ENCODE measurements at regions not wholly inside any gene's neighbourhood (a gene's known extent, or its start where the extent isn't known, plus 50 kb on each side); places are given as distances from the start of the nearest gene placed in this dataset.

GRCh38 chr12:4041187-4041885 lies 168.1 kb upstream of the PARP11 start:
- Histone ChIP-seq H3K9me2 (ENCODE audit: insufficient read depth) (0 out of 2 replicates have a peak, but pooled peaks cover 10% of the 10 kb centered on the region), H3K27ac (ENCODE audit: low read depth) (no peak overlapping the region), H3K79me2 (replicated peaks; ENCODE audit: insufficient read depth) (no peaks in the 10 kb centered on the region), H3F3A (replicated peaks; ENCODE audit: low read depth) (no peaks in the 10 kb centered on the region), H3K4me3 (no peak overlapping the region), H3K27me3 (ENCODE audit: insufficient read depth) (no peaks in the 10 kb centered on the region), H4K20me1 (replicated peaks; ENCODE audit: insufficient read depth) (no peaks in the 10 kb centered on the region), H3K36me3 (ENCODE audit: insufficient read depth) (no peaks in the 10 kb centered on the region), H2AFZ (no peak overlapping the region), H3K4me2 (no peak overlapping the region), H3K4me1 (ENCODE audit: insufficient read depth) (peaks cover 13% of the 10 kb centered on the region; the same call in 1 of the 2 replicates)
- H3K27ac Mint-ChIP-seq, result no peak overlapping the region
- peaks cover 6% of the 10 kb centered on the region; the same call in 2 of the 3 replicates for H3K9me3 Mint-ChIP-seq
- peaks cover 1% of the 10 kb centered on the region; the same call in 1 of the 3 replicates for H3K36me3 Mint-ChIP-seq (ENCODE audit: low read depth)
- H3K4me1 Mint-ChIP-seq, result peaks cover 6% of the 10 kb centered on the region
- ATAC-seq (no peak), DNase-seq (ENCODE audit: low spot score) (no peak)
- TF ChIP-seq EZH2 (IDR thresholded peaks at IDR 0.05; ENCODE audit: low read depth, unreplicated experiment), result no peak
- TF ChIP-seq STAT1 (IDR thresholded peaks at IDR 0.05; ENCODE audit: unreplicated experiment), result no peak
- TF ChIP-seq, protein P1, sequence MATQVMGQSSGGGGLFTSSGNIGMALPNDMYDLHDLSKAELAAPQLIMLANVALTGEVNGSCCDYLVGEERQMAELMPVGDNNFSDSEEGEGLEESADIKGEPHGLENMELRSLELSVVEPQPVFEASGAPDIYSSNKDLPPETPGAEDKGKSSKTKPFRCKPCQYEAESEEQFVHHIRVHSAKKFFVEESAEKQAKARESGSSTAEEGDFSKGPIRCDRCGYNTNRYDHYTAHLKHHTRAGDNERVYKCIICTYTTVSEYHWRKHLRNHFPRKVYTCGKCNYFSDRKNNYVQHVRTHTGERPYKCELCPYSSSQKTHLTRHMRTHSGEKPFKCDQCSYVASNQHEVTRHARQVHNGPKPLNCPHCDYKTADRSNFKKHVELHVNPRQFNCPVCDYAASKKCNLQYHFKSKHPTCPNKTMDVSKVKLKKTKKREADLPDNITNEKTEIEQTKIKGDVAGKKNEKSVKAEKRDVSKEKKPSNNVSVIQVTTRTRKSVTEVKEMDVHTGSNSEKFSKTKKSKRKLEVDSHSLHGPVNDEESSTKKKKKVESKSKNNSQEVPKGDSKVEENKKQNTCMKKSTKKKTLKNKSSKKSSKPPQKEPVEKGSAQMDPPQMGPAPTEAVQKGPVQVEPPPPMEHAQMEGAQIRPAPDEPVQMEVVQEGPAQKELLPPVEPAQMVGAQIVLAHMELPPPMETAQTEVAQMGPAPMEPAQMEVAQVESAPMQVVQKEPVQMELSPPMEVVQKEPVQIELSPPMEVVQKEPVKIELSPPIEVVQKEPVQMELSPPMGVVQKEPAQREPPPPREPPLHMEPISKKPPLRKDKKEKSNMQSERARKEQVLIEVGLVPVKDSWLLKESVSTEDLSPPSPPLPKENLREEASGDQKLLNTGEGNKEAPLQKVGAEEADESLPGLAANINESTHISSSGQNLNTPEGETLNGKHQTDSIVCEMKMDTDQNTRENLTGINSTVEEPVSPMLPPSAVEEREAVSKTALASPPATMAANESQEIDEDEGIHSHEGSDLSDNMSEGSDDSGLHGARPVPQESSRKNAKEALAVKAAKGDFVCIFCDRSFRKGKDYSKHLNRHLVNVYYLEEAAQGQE (IDR thresholded peaks at IDR 0.05; ENCODE audit: unreplicated experiment), result no peak
- TF ChIP-seq, protein P2, sequence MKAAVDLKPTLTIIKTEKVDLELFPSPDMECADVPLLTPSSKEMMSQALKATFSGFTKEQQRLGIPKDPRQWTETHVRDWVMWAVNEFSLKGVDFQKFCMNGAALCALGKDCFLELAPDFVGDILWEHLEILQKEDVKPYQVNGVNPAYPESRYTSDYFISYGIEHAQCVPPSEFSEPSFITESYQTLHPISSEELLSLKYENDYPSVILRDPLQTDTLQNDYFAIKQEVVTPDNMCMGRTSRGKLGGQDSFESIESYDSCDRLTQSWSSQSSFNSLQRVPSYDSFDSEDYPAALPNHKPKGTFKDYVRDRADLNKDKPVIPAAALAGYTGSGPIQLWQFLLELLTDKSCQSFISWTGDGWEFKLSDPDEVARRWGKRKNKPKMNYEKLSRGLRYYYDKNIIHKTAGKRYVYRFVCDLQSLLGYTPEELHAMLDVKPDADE (IDR thresholded peaks at IDR 0.05), result no peak
- TF ChIP-seq ZNF331 (CRISPR knock-in tag; IDR thresholded peaks at IDR 0.05; ENCODE audit: low read depth), result no peak
- TF ChIP-seq POLR2AphosphoS5 (IDR thresholded peaks at IDR 0.05; ENCODE audit: low read depth), result no peak
- TF ChIP-seq CREB1 (CRISPR knock-in tag; IDR thresholded peaks at IDR 0.05; ENCODE audit: low read depth), result no peak
- TF ChIP-seq, protein P3, sequence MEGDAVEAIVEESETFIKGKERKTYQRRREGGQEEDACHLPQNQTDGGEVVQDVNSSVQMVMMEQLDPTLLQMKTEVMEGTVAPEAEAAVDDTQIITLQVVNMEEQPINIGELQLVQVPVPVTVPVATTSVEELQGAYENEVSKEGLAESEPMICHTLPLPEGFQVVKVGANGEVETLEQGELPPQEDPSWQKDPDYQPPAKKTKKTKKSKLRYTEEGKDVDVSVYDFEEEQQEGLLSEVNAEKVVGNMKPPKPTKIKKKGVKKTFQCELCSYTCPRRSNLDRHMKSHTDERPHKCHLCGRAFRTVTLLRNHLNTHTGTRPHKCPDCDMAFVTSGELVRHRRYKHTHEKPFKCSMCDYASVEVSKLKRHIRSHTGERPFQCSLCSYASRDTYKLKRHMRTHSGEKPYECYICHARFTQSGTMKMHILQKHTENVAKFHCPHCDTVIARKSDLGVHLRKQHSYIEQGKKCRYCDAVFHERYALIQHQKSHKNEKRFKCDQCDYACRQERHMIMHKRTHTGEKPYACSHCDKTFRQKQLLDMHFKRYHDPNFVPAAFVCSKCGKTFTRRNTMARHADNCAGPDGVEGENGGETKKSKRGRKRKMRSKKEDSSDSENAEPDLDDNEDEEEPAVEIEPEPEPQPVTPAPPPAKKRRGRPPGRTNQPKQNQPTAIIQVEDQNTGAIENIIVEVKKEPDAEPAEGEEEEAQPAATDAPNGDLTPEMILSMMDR (conservative IDR thresholded peaks at IDR 0.05; ENCODE audit: low read depth in 2 of 2), result no peak
- TF ChIP-seq NANOG (IDR thresholded peaks at IDR 0.05; ENCODE audit: borderline replicate concordance), result no peak
- TF ChIP-seq ZNF114 (CRISPR knock-in tag; IDR thresholded peaks at IDR 0.05), result no peak
- TF ChIP-seq, protein P4, sequence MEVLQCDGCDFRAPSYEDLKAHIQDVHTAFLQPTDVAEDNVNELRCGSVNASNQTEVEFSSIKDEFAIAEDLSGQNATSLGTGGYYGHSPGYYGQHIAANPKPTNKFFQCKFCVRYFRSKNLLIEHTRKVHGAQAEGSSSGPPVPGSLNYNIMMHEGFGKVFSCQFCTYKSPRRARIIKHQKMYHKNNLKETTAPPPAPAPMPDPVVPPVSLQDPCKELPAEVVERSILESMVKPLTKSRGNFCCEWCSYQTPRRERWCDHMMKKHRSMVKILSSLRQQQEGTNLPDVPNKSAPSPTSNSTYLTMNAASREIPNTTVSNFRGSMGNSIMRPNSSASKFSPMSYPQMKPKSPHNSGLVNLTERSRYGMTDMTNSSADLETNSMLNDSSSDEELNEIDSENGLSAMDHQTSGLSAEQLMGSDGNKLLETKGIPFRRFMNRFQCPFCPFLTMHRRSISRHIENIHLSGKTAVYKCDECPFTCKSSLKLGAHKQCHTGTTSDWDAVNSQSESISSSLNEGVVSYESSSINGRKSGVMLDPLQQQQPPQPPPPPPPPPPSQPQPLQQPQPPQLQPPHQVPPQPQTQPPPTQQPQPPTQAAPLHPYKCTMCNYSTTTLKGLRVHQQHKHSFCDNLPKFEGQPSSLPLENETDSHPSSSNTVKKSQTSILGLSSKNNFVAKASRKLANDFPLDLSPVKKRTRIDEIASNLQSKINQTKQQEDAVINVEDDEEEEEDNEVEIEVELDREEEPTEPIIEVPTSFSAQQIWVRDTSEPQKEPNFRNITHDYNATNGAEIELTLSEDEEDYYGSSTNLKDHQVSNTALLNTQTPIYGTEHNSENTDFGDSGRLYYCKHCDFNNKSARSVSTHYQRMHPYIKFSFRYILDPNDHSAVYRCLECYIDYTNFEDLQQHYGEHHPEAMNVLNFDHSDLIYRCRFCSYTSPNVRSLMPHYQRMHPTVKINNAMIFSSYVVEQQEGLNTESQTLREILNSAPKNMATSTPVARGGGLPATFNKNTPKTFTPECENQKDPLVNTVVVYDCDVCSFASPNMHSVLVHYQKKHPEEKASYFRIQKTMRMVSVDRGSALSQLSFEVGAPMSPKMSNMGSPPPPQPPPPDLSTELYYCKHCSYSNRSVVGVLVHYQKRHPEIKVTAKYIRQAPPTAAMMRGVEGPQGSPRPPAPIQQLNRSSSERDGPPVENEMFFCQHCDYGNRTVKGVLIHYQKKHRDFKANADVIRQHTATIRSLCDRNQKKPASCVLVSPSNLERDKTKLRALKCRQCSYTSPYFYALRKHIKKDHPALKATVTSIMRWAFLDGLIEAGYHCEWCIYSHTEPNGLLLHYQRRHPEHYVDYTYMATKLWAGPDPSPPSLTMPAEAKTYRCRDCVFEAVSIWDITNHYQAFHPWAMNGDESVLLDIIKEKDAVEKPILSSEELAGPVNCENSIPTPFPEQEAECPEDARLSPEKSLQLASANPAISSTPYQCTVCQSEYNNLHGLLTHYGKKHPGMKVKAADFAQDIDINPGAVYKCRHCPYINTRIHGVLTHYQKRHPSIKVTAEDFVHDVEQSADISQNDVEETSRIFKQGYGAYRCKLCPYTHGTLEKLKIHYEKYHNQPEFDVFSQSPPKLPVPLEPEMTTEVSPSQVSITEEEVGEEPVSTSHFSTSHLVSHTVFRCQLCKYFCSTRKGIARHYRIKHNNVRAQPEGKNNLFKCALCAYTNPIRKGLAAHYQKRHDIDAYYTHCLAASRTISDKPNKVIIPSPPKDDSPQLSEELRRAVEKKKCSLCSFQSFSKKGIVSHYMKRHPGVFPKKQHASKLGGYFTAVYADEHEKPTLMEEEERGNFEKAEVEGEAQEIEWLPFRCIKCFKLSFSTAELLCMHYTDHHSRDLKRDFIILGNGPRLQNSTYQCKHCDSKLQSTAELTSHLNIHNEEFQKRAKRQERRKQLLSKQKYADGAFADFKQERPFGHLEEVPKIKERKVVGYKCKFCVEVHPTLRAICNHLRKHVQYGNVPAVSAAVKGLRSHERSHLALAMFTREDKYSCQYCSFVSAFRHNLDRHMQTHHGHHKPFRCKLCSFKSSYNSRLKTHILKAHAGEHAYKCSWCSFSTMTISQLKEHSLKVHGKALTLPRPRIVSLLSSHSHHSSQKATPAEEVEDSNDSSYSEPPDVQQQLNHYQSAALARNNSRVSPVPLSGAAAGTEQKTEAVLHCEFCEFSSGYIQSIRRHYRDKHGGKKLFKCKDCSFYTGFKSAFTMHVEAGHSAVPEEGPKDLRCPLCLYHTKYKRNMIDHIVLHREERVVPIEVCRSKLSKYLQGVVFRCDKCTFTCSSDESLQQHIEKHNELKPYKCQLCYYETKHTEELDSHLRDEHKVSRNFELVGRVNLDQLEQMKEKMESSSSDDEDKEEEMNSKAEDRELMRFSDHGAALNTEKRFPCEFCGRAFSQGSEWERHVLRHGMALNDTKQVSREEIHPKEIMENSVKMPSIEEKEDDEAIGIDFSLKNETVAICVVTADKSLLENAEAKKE (CRISPR knock-in tag; IDR thresholded peaks at IDR 0.05), result no peak
- no peak for TF ChIP-seq EZH2phosphoT487 (IDR thresholded peaks at IDR 0.05; ENCODE audit: unreplicated experiment)
- no peak for TF ChIP-seq JUNB (IDR thresholded peaks at IDR 0.05; ENCODE audit: unreplicated experiment)
- H3K27me3 Mint-ChIP-seq (ENCODE audit: insufficient read depth, low read depth, poor library complexity), result peaks cover 12% of the 10 kb centered on the region
- H3K4me3 Mint-ChIP-seq, result no peak overlapping the region

All from GM23338 (cell line).